DND-41 (cell line): ENCODE measurements at regions not wholly inside any gene's neighbourhood (a gene's known extent, or its start where the extent isn't known, plus 50 kb on each side); places are given as distances from the start of the nearest gene placed in this dataset.

Experiments
- EZH2 ChIP-seq: IDR thresholded peaks from 3 replicates; pipeline ENCODE4 v1.6.1; 2012; ENCODE audit warnings: borderline replicate concordance, low read depth, mild to moderate bottlenecking, moderate library complexity, low read length, inconsistent platforms; ENCODE audit not compliant: severe bottlenecking
- TF ChIP-seq, protein P1 (sequence below): IDR thresholded peaks from 2 replicates; pipeline ENCODE4 v1.5.1; 2012; ENCODE audit warnings: borderline replicate concordance, low read length, moderate library complexity, mild to moderate bottlenecking; ENCODE audit not compliant: poor library complexity, severe bottlenecking; ENCODE audit errors: extremely low read depth

- TF ChIP-seq, protein P1, sequence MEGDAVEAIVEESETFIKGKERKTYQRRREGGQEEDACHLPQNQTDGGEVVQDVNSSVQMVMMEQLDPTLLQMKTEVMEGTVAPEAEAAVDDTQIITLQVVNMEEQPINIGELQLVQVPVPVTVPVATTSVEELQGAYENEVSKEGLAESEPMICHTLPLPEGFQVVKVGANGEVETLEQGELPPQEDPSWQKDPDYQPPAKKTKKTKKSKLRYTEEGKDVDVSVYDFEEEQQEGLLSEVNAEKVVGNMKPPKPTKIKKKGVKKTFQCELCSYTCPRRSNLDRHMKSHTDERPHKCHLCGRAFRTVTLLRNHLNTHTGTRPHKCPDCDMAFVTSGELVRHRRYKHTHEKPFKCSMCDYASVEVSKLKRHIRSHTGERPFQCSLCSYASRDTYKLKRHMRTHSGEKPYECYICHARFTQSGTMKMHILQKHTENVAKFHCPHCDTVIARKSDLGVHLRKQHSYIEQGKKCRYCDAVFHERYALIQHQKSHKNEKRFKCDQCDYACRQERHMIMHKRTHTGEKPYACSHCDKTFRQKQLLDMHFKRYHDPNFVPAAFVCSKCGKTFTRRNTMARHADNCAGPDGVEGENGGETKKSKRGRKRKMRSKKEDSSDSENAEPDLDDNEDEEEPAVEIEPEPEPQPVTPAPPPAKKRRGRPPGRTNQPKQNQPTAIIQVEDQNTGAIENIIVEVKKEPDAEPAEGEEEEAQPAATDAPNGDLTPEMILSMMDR = no peak
- TF ChIP-seq EZH2 = no peak
Observed at GRCh38 chr4:60502733-60503132, 697.4 kb upstream of the ADGRL3 start.
